ENCODE measurements at regions not wholly inside any gene's neighbourhood (a gene's known extent, or its start where the extent isn't known, plus 50 kb on each side); places are given as distances from the start of the nearest gene placed in this dataset.
"Not testable (repeated sequence)": the region's sequence is repeated elsewhere in the genome, so short reads cannot be mapped to it uniquely, and the experiment has no call there.

DNA sequence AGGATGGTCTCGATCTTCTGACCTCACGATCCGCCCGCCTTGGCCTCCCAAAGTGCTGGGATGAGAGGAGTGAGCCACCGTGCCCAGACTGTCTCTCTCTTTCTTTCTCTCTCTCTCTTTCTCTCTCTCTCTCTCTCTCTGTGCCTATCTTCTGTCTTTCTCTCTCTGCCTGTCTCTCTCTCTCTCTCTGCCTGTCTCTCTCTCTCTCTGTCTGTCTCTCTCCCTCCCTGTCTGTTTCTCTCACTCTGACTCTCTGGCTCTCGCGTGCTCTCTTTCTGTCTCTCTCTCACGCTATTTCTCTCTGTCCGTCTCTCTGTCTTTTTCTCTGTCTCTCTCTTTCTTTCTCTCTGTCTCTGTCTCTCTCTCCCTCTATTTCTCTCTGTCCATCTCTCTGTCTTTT lies 3911.2 kb upstream of the OR11H1 start:
- no peaks in the 10 kb centered on the region for H3K9me3 ChIP-seq (ENCODE audit: control insufficient read depth, insufficient read depth, low read depth, low read length)
- no peaks in the 10 kb centered on the region for H3K79me2 ChIP-seq (ENCODE audit: control insufficient read depth, insufficient read depth, low read length)
- TF ChIP-seq, protein P1, sequence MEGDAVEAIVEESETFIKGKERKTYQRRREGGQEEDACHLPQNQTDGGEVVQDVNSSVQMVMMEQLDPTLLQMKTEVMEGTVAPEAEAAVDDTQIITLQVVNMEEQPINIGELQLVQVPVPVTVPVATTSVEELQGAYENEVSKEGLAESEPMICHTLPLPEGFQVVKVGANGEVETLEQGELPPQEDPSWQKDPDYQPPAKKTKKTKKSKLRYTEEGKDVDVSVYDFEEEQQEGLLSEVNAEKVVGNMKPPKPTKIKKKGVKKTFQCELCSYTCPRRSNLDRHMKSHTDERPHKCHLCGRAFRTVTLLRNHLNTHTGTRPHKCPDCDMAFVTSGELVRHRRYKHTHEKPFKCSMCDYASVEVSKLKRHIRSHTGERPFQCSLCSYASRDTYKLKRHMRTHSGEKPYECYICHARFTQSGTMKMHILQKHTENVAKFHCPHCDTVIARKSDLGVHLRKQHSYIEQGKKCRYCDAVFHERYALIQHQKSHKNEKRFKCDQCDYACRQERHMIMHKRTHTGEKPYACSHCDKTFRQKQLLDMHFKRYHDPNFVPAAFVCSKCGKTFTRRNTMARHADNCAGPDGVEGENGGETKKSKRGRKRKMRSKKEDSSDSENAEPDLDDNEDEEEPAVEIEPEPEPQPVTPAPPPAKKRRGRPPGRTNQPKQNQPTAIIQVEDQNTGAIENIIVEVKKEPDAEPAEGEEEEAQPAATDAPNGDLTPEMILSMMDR (conservative IDR thresholded peaks at IDR 0.05 in 1 of 2, IDR thresholded peaks at IDR 0.05 in 1 of 2; ENCODE audit: low read depth in 1 of 2, low read length in 2 of 2), result no peak
- no peak for TF ChIP-seq EZH2 (IDR thresholded peaks at IDR 0.05; ENCODE audit: low read length, missing control alignments)

DNA sequence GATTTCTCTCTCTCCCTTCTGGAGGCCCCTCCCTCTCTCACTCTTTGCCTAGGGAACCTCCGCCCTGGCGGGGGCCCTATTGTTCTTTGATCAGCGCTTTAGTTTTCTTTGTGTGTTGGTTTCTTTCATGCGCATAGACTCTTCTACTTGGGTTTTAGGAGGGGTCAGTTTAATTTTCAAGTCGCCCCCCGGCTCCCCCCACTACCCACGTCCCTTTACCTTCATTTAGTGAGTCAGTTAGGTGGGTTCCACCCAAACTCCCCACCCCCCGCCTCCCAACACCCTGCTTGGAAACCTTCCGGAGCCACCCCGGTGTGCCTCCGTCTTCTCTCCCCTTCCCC lies 3909.7 kb upstream of the OR11H1 start:
- H3K27ac ChIP-seq (ENCODE audit: insufficient read depth, low read length); H2AFZ ChIP-seq (ENCODE audit: low read length); H3K36me3 ChIP-seq (ENCODE audit: control insufficient read depth, insufficient read depth, low read length); DNase-seq (ENCODE audit: low read depth in 2 of 2); H4K20me1 ChIP-seq (ENCODE audit: control insufficient read depth, extremely low read depth, insufficient read depth, low read length); H3K4me1 ChIP-seq (ENCODE audit: control insufficient read depth, extremely low read depth, insufficient read depth, low read length); H3K9me3 ChIP-seq (ENCODE audit: control insufficient read depth, insufficient read depth, low read depth, low read length); H3K27me3 ChIP-seq (ENCODE audit: control insufficient read depth, insufficient read depth, low read length); H3K79me2 ChIP-seq (ENCODE audit: control insufficient read depth, insufficient read depth, low read length); H3K4me3 ChIP-seq (replicated peaks in 1 of 4; ENCODE audit: control extremely low read depth in 1 of 4, insufficient read depth in 1 of 4, low read depth in 3 of 4, low read length in 4 of 4); H3K9ac ChIP-seq (ENCODE audit: insufficient read depth, low read length); H3K4me2 ChIP-seq (ENCODE audit: extremely low read depth, insufficient read depth, low read length): not testable (repeated sequence)

More for the DNA sequence above, 3911.2 kb upstream of the OR11H1 start:
- H3K36me3 ChIP-seq (ENCODE audit: control insufficient read depth, insufficient read depth, low read length), result no peaks in the 10 kb centered on the region
- no peak overlapping the region for H3K9ac ChIP-seq (ENCODE audit: insufficient read depth, low read length)
- H3K27ac ChIP-seq (ENCODE audit: insufficient read depth, low read length), result no peak overlapping the region
- no peak overlapping the region for H3K4me2 ChIP-seq (ENCODE audit: extremely low read depth, insufficient read depth, low read length)
- H2AFZ ChIP-seq (ENCODE audit: low read length), result no peak overlapping the region
- no peak overlapping the region for H3K4me3 ChIP-seq (replicated peaks in 1 of 4; ENCODE audit: control extremely low read depth in 1 of 4, insufficient read depth in 1 of 4, low read depth in 3 of 4, low read length in 4 of 4)
- no peak for DNase-seq (ENCODE audit: low read depth in 2 of 2)
- no peaks in the 10 kb centered on the region for H4K20me1 ChIP-seq (ENCODE audit: control insufficient read depth, extremely low read depth, insufficient read depth, low read length)
- no peaks in the 10 kb centered on the region for H3K4me1 ChIP-seq (ENCODE audit: control insufficient read depth, extremely low read depth, insufficient read depth, low read length)
- no peaks in the 10 kb centered on the region for H3K27me3 ChIP-seq (ENCODE audit: control insufficient read depth, insufficient read depth, low read length)

DNA sequence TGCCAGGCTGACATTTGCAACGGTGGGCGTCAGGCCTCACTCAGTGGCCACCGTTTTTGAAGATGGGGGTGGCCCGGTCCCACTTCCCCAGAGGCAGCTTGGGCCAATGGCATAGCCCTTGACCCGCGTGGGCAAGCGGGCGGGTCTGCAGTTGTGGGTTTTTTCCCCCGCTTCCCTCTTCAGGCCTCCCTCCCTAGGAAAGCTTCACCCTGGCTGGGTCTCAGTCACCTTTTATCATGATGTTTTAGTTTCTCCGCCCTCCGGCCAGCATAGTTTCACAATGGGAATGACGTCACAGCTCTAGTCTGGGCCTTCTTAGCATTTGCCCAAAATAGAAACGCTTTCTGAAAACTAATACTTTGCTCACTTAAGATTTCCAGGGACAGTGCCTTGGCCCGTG lies 3909.3 kb upstream of the OR11H1 start:
- not testable (repeated sequence) for H3K4me1 ChIP-seq (ENCODE audit: control insufficient read depth, extremely low read depth, insufficient read depth, low read length); H3K9me3 ChIP-seq (ENCODE audit: control insufficient read depth, insufficient read depth, low read depth, low read length); H3K36me3 ChIP-seq (ENCODE audit: control insufficient read depth, insufficient read depth, low read length); H3K4me2 ChIP-seq (ENCODE audit: extremely low read depth, insufficient read depth, low read length); H3K79me2 ChIP-seq (ENCODE audit: control insufficient read depth, insufficient read depth, low read length); H3K27ac ChIP-seq (ENCODE audit: insufficient read depth, low read length); H2AFZ ChIP-seq (ENCODE audit: low read length); H3K9ac ChIP-seq (ENCODE audit: insufficient read depth, low read length); H3K27me3 ChIP-seq (ENCODE audit: control insufficient read depth, insufficient read depth, low read length); H3K4me3 ChIP-seq (replicated peaks in 1 of 4; ENCODE audit: control extremely low read depth in 1 of 4, insufficient read depth in 1 of 4, low read depth in 3 of 4, low read length in 4 of 4); H4K20me1 ChIP-seq (ENCODE audit: control insufficient read depth, extremely low read depth, insufficient read depth, low read length); DNase-seq (ENCODE audit: low read depth in 2 of 2)

- not testable (repeated sequence) for H3K27me3 ChIP-seq (ENCODE audit: control insufficient read depth, insufficient read depth, low read length); H2AFZ ChIP-seq (ENCODE audit: low read length); H3K4me2 ChIP-seq (ENCODE audit: extremely low read depth, insufficient read depth, low read length); H3K36me3 ChIP-seq (ENCODE audit: control insufficient read depth, insufficient read depth, low read length); H4K20me1 ChIP-seq (ENCODE audit: control insufficient read depth, extremely low read depth, insufficient read depth, low read length); DNase-seq (ENCODE audit: low read depth in 2 of 2); H3K4me1 ChIP-seq (ENCODE audit: control insufficient read depth, extremely low read depth, insufficient read depth, low read length); H3K9ac ChIP-seq (ENCODE audit: insufficient read depth, low read length); H3K27ac ChIP-seq (ENCODE audit: insufficient read depth, low read length); H3K79me2 ChIP-seq (ENCODE audit: control insufficient read depth, insufficient read depth, low read length); H3K4me3 ChIP-seq (replicated peaks in 1 of 4; ENCODE audit: control extremely low read depth in 1 of 4, insufficient read depth in 1 of 4, low read depth in 3 of 4, low read length in 4 of 4); H3K9me3 ChIP-seq (ENCODE audit: control insufficient read depth, insufficient read depth, low read depth, low read length)
These were observed 3906.8 kb upstream of the OR11H1 start for GRCh38 chr22:11620921-11621762.

DNA sequence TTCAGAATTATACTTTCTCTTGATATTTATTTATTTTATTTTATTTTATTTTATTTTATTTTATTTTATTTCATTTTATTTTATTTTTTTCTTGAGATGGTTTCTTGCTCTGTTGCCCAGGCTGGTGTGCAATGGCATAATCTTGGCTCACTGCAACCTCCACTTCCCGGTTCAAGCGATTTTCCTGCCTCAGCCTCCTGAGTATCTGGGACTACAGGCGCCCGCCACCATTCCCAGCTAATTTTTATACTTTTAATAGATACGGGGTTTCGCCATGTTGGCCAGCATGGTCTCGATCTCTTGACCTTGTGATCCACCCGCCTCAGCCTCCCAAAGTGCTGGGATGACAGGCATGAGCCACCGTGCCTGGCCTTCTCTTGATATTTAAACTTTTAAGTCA lies 3905.2 kb upstream of the OR11H1 start:
- not testable (repeated sequence) for H3K79me2 ChIP-seq (ENCODE audit: control insufficient read depth, insufficient read depth, low read length); H3K27ac ChIP-seq (ENCODE audit: insufficient read depth, low read length); H2AFZ ChIP-seq (ENCODE audit: low read length); H3K9me3 ChIP-seq (ENCODE audit: control insufficient read depth, insufficient read depth, low read depth, low read length); H3K4me2 ChIP-seq (ENCODE audit: extremely low read depth, insufficient read depth, low read length); H3K27me3 ChIP-seq (ENCODE audit: control insufficient read depth, insufficient read depth, low read length); H3K4me3 ChIP-seq (replicated peaks in 1 of 4; ENCODE audit: control extremely low read depth in 1 of 4, insufficient read depth in 1 of 4, low read depth in 3 of 4, low read length in 4 of 4); H4K20me1 ChIP-seq (ENCODE audit: control insufficient read depth, extremely low read depth, insufficient read depth, low read length); H3K36me3 ChIP-seq (ENCODE audit: control insufficient read depth, insufficient read depth, low read length); DNase-seq (ENCODE audit: low read depth in 2 of 2); H3K9ac ChIP-seq (ENCODE audit: insufficient read depth, low read length); H3K4me1 ChIP-seq (ENCODE audit: control insufficient read depth, extremely low read depth, insufficient read depth, low read length)

DNA sequence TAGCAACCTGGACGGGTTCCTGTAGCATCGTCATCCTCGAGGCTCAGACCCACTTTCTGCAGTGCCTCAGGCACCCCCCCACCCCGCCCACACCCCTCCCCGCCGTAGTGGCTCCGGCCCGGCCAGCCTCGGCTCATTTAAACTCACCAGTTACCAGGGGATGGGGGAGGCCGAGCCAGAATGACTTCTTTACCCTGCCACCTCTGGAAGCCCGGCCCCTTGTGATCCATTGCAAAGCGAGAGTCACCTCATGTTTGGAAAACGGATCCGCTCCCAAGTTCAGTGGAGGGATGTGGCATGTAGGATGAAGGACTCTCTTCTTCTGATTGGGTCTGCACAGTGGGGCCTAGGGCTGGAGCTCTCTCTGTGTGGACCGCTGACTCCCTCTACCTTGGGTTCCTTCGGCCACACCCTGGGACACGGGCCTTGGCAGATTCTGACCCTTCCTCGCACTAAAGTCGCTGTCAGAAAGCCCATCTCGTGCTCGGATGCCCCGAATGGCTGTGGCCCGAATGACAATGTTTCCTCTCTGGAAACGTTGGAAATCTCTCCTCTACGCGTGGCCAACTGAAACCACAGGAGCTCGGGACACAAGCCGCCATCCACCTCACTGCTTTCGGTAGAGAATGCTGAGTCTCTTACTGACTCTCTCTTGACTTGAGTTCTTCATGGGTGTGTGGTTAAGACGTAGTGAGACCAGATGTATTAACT lies 3902.1 kb upstream of the OR11H1 start:
- H3K4me2 ChIP-seq (ENCODE audit: extremely low read depth, insufficient read depth, low read length); H3K4me3 ChIP-seq (replicated peaks in 1 of 4; ENCODE audit: control extremely low read depth in 1 of 4, insufficient read depth in 1 of 4, low read depth in 3 of 4, low read length in 4 of 4); H3K27ac ChIP-seq (ENCODE audit: insufficient read depth, low read length); H3K9ac ChIP-seq (ENCODE audit: insufficient read depth, low read length); DNase-seq (ENCODE audit: low read depth in 2 of 2); H3K4me1 ChIP-seq (ENCODE audit: control insufficient read depth, extremely low read depth, insufficient read depth, low read length); H3K79me2 ChIP-seq (ENCODE audit: control insufficient read depth, insufficient read depth, low read length); H3K9me3 ChIP-seq (ENCODE audit: control insufficient read depth, insufficient read depth, low read depth, low read length); H4K20me1 ChIP-seq (ENCODE audit: control insufficient read depth, extremely low read depth, insufficient read depth, low read length); H3K36me3 ChIP-seq (ENCODE audit: control insufficient read depth, insufficient read depth, low read length); H3K27me3 ChIP-seq (ENCODE audit: control insufficient read depth, insufficient read depth, low read length); H2AFZ ChIP-seq (ENCODE audit: low read length): not testable (repeated sequence)

Data from fibroblast of lung (primary cell).